ENCODE measurements at regions not wholly inside any gene's neighbourhood (a gene's known extent, or its start where the extent isn't known, plus 50 kb on each side); places are given as distances from the start of the nearest gene placed in this dataset.

DNA sequence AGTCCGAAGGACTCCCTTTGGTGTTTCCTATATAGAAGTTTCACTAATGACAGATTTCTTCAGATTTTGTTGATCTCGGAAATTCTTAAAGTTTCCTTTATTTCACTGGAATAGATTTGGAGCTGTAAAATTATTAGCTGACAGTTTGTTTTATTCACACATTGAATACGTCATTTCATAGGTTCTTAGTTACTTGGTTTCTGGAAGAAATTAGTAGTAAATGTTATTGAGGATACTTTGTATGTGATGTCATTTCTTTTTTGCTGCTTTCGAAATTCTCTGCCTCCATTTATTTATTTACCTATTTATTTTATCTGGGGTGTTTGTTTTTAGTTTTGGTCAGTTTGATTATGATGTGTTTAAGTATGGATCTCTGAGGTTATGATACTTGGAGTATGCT lies 1205.9 kb upstream of the GYPC start:
- TF ChIP-seq CTCF (IDR thresholded peaks at IDR 0.05; ENCODE audit: low read length) (no peak), EZH2 (IDR thresholded peaks at IDR 0.05; ENCODE audit: borderline replicate concordance, low read length) (no peak)
